Keratinocyte (primary cell): ENCODE measurements at regions not wholly inside any gene's neighbourhood (a gene's known extent, or its start where the extent isn't known, plus 50 kb on each side); places are given as distances from the start of the nearest gene placed in this dataset.

ENCODE experiments used
- CTCF ChIP-seq, 3 experiments: IDR thresholded peaks in 1 of 3; conservative IDR thresholded peaks in 1 of 3; optimal IDR thresholded peaks in 1 of 3; 2 replicates in 2 of 3; 3 replicates in 1 of 3; pipeline versions ENCODE3 to v1.5.1; 2011; ENCODE audit warnings: low read length in 3 of 3, mild to moderate bottlenecking in 3 of 3, moderate library complexity in 2 of 3, control low read depth in 1 of 3, inconsistent platforms in 1 of 3; ENCODE audit not compliant: insufficient read depth in 2 of 3; ENCODE audit errors: extremely low read depth in 1 of 3
- EZH2 ChIP-seq: IDR thresholded peaks from one replicate; pipeline ENCODE4 v1.6.1; 2012; ENCODE audit warnings: inconsistent platforms, mild to moderate bottlenecking, low read length, moderate library complexity

GRCh38 chr2:151002959-151003600 lies 258.6 kb downstream of the RBM43 start:
- TF ChIP-seq CTCF (optimal IDR thresholded peaks at IDR 0.05 in 1 of 3, IDR thresholded peaks at IDR 0.05 in 1 of 3, conservative IDR thresholded peaks at IDR 0.05 in 1 of 3; ENCODE audit: extremely low read depth in 1 of 3, insufficient read depth in 2 of 3, low read length in 3 of 3) (no peak), EZH2 (no peak)
